GM12878 (cell line): ENCODE measurements at regions not wholly inside any gene's neighbourhood (a gene's known extent, or its start where the extent isn't known, plus 50 kb on each side); places are given as distances from the start of the nearest gene placed in this dataset.

Source experiments
- ATAC-seq: fragments of 200-7000 bp; cut with Tn5 transposase; 3 replicates; pipeline ENCODE4 v1.9.1; 2020; ENCODE audit warnings: mild to moderate bottlenecking, moderate library complexity
- BruUV-seq: library from RNA; stranded (reverse); fragments of 400-500 nt; replicated peaks from 2 replicates; lab custom pipeline; 2021; lab: Mats Ljungman, UMichigan
- CTCF ChIA-PET: fragments of 300-600 bp; sonication (Branson Sonifier 250); formaldehyde crosslinking; extraction: SDS; loops from one replicate; lab custom pipeline; 2021; ENCODE audit warnings: inconsistent platforms; lab: Yijun Ruan, JAX
- POLR2A ChIA-PET: fragments of 350-600 bp; formaldehyde crosslinking; extraction: SDS; loops from one replicate; lab custom pipeline; 2021; ENCODE audit warnings: inconsistent platforms; lab: Charles Lee
- RAD21 ChIA-PET: fragments of 300-600 bp; sonication (Branson Sonifier 250); formaldehyde crosslinking; loops from one replicate; lab custom pipeline; 2023; ENCODE audit warnings: antibody characterized with exemption; ENCODE audit not compliant: unreplicated experiment; lab: Charles Lee
- SMC1A ChIA-PET: fragments of 300-600 bp; sonication (Branson Sonifier 250); formaldehyde crosslinking; loops from one replicate; lab custom pipeline; 2023; ENCODE audit not compliant: unreplicated experiment, uncharacterized antibody; lab: Charles Lee
- DNase-seq: peaks from one replicate; pipeline ENCODE4 v3.0.0-alpha.2; 2011; ENCODE audit warnings: low read depth, low spot score
- FAIRE-seq: peaks from 3 replicates; lab custom pipeline; 2011; peaks lifted over from hg19 to GRCh38; lab: Jason Lieb, UNC
- H2AFZ ChIP-seq: 2 replicates; pipeline ENCODE4 v1.6.0; 2011; ENCODE audit warnings: low read depth, low read length, control low read depth; ENCODE audit not compliant: control insufficient read depth
- H3K27ac ChIP-seq: 2 replicates; pipeline ENCODE4 v1.5.1; 2011; ENCODE audit warnings: control low read depth; ENCODE audit not compliant: control insufficient read depth, insufficient read depth
- H3K27me3 ChIP-seq, 2 experiments: replicated peaks in 1 of 2; 2 replicates each; pipeline versions ENCODE4 v1.6.0 to v1.6.1; 2011; ENCODE audit warnings: low read length in 1 of 2; ENCODE audit not compliant: control insufficient read depth in 2 of 2, insufficient read depth in 2 of 2
- H3K36me3 ChIP-seq, 2 experiments: 2 replicates each; pipeline ENCODE4 v1.5.1; 2011; ENCODE audit warnings: low read length in 1 of 2; ENCODE audit not compliant: control insufficient read depth in 2 of 2, insufficient read depth in 2 of 2
- H3K4me1 ChIP-seq: 2 replicates; pipeline ENCODE4 v1.6.1; 2011; ENCODE audit warnings: mild to moderate bottlenecking, low read length, moderate library complexity, mixed read lengths; ENCODE audit not compliant: control insufficient read depth, insufficient read depth
- H3K4me2 ChIP-seq: 2 replicates; pipeline ENCODE4 v1.6.0; 2011; ENCODE audit warnings: control low read depth; ENCODE audit not compliant: control insufficient read depth, insufficient read depth
- H3K4me3 ChIP-seq: fragments of 200-600 bp; sonication (generic); 2 replicates; pipeline ENCODE4 v1.5.1; 2016
- H3K79me2 ChIP-seq: 2 replicates; pipeline ENCODE4 v1.6.0; 2011; ENCODE audit warnings: low read length; ENCODE audit not compliant: control insufficient read depth, insufficient read depth
- H3K9ac ChIP-seq: 2 replicates; pipeline ENCODE4 v1.8.0; 2011; ENCODE audit warnings: low read length, control low read depth, mixed read lengths; ENCODE audit not compliant: control insufficient read depth, insufficient read depth
- H3K9me3 ChIP-seq: replicated peaks from 3 replicates; pipeline ENCODE4 v1.5.1; 2011; ENCODE audit warnings: mild to moderate bottlenecking, low read length; ENCODE audit not compliant: control insufficient read depth, insufficient read depth
- H4K20me1 ChIP-seq: 2 replicates; pipeline ENCODE4 v1.6.0; 2011; ENCODE audit not compliant: control insufficient read depth, insufficient read depth
- BCL11A ChIP-seq: IDR thresholded peaks from 2 replicates; pipeline ENCODE4 v1.6.1; 2011; ENCODE audit warnings: low read depth, low read length
- CHD1 ChIP-seq: IDR thresholded peaks from 2 replicates; pipeline ENCODE4 v1.6.1; 2012; ENCODE audit warnings: low read depth, low read length, improper control_type of control experiment
- ESRRA ChIP-seq: IDR thresholded peaks from 2 replicates; pipeline ENCODE4 v1.6.1; 2012; ENCODE audit warnings: mild to moderate bottlenecking, low read length, improper control_type of control experiment
- GABPA ChIP-seq: IDR thresholded peaks from 2 replicates; pipeline ENCODE4 v1.6.1; 2014; ENCODE audit warnings: antibody characterized with exemption, low read depth, mild to moderate bottlenecking, inconsistent platforms
- GATAD2B ChIP-seq: fragments of 450-650 bp; conservative IDR thresholded peaks from 2 replicates; pipeline ENCODE4 v1.6.1; 2017; ENCODE audit warnings: low read depth, mild to moderate bottlenecking, moderate library complexity
- JUNB ChIP-seq: IDR thresholded peaks from 2 replicates; pipeline ENCODE4 v1.6.1; 2016; ENCODE audit warnings: antibody characterized with exemption, mild to moderate bottlenecking
- MLLT1 ChIP-seq: fragments of 450-650 bp; IDR thresholded peaks from 2 replicates; pipeline ENCODE4 v1.6.1; 2016; ENCODE audit warnings: mild to moderate bottlenecking
- NR2C1 ChIP-seq: fragments of 450-650 bp; IDR thresholded peaks from 2 replicates; pipeline ENCODE4 v1.6.1; 2017; ENCODE audit warnings: antibody characterized with exemption, mild to moderate bottlenecking, moderate library complexity
- PAX5 ChIP-seq: IDR thresholded peaks from 2 replicates; pipeline ENCODE4 v1.6.1; 2011; ENCODE audit warnings: low read depth, low read length, borderline replicate concordance
- PRDM15 ChIP-seq: fragments of 450-650 bp; formaldehyde crosslinking; IDR thresholded peaks from 2 replicates; pipeline ENCODE4 v1.4.0; 2020; ENCODE audit warnings: mild to moderate bottlenecking, moderate library complexity
- SMC3 ChIP-seq: IDR thresholded peaks from 2 replicates; pipeline ENCODE4 v1.6.1; 2011; ENCODE audit warnings: low read length, improper control_type of control experiment, borderline replicate concordance
- SREBF1 ChIP-seq: IDR thresholded peaks from 2 replicates; pipeline ENCODE4 v1.6.1; 2012; ENCODE audit warnings: mild to moderate bottlenecking, low read length
- WGBS: methylation state at CpG from one replicate; pipeline ENCODE4 v1.1.6; 2016; ENCODE audit warnings: low lambda C conversion rate; ENCODE audit not compliant: insufficient replicate concordance, insufficient coverage; ENCODE audit errors: missing lambda C conversion rate; 5-methylcytosine and 5-hydroxymethylcytosine counted together
- in situ Hi-C: fragments of 300-500 bp; cut with MboI; formaldehyde crosslinking; loops from 9 replicates; pipeline ENCODE4 v1.14.3; 2018; ENCODE audit warnings: mixed read lengths
- intact Hi-C: fragments of 100-400 bp; cut with micrococcal nuclease; formaldehyde crosslinking; loops from one replicate; pipeline ENCODE4 v1.14.2; 2022; ENCODE audit not compliant: unreplicated experiment
- TF ChIP-seq, protein P1 (sequence below): fragments of 450-650 bp; IDR thresholded peaks from 2 replicates; pipeline ENCODE4 v1.6.1; 2014; ENCODE audit warnings: mild to moderate bottlenecking
- TF ChIP-seq, protein P2 (sequence below): IDR thresholded peaks from 2 replicates; pipeline ENCODE4 v1.6.1; 2012; ENCODE audit warnings: low read depth, low read length, improper control_type of control experiment
- TF ChIP-seq, protein P3 (sequence below), 3 experiments: IDR thresholded peaks in 2 of 3; conservative IDR thresholded peaks in 1 of 3; 2 replicates each; pipeline ENCODE4 v1.5.1; 2011; ENCODE audit warnings: low read depth in 3 of 3, low read length in 3 of 3, mild to moderate bottlenecking in 3 of 3, control low read depth in 2 of 3, moderate library complexity in 2 of 3, inconsistent platforms in 1 of 3, mixed read lengths in 1 of 3; ENCODE audit not compliant: control insufficient read depth in 2 of 3, insufficient read depth in 1 of 3; ENCODE audit errors: extremely low read depth in 1 of 3

GRCh38 chr2:61617610-61618009 is 79.5 kb upstream of the XPO1 start:
- H3K4me3 ChIP-seq = no peak overlapping the region
- no peaks in the 10 kb centered on the region for H3K9me3 ChIP-seq
- no TSS peak for BruUV-seq
- intact Hi-C loops = no loop called here
- H3K36me3 ChIP-seq = no peaks in the 10 kb centered on the region
- ChIA-PET RAD21 (no interaction called here), SMC1A (interaction anchor here (0.9 to 1.0 kb wide), 3 partner anchors 16 to 198 kb away, joined by 3 read pairs; no protein-coding TSS in a partner anchor), CTCF (no interaction called here), POLR2A (interaction anchor here (0.6 to 0.7 kb wide), 3 partner anchors 67 to 427 kb away, joined by 4 read pairs; no protein-coding TSS in a partner anchor)
- TF ChIP-seq BCL11A (no peak), JUNB (no peak), NR2C1 (no peak), CHD1 (no peak), SREBF1 (no peak), GATAD2B (no peak), GABPA (no peak), ESRRA (no peak), SMC3 (no peak), PAX5 (no peak), PRDM15 (CRISPR knock-in tag) (no peak), MLLT1 (no peak)
- TF ChIP-seq, protein P1, sequence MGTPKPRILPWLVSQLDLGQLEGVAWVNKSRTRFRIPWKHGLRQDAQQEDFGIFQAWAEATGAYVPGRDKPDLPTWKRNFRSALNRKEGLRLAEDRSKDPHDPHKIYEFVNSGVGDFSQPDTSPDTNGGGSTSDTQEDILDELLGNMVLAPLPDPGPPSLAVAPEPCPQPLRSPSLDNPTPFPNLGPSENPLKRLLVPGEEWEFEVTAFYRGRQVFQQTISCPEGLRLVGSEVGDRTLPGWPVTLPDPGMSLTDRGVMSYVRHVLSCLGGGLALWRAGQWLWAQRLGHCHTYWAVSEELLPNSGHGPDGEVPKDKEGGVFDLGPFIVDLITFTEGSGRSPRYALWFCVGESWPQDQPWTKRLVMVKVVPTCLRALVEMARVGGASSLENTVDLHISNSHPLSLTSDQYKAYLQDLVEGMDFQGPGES = no peak
- TF ChIP-seq, protein P2, sequence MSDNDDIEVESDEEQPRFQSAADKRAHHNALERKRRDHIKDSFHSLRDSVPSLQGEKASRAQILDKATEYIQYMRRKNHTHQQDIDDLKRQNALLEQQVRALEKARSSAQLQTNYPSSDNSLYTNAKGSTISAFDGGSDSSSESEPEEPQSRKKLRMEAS = no peak
- TF ChIP-seq, protein P3, sequence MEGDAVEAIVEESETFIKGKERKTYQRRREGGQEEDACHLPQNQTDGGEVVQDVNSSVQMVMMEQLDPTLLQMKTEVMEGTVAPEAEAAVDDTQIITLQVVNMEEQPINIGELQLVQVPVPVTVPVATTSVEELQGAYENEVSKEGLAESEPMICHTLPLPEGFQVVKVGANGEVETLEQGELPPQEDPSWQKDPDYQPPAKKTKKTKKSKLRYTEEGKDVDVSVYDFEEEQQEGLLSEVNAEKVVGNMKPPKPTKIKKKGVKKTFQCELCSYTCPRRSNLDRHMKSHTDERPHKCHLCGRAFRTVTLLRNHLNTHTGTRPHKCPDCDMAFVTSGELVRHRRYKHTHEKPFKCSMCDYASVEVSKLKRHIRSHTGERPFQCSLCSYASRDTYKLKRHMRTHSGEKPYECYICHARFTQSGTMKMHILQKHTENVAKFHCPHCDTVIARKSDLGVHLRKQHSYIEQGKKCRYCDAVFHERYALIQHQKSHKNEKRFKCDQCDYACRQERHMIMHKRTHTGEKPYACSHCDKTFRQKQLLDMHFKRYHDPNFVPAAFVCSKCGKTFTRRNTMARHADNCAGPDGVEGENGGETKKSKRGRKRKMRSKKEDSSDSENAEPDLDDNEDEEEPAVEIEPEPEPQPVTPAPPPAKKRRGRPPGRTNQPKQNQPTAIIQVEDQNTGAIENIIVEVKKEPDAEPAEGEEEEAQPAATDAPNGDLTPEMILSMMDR (IDR thresholded peaks at IDR 0.05 in 2 of 3, conservative IDR thresholded peaks at IDR 0.05 in 1 of 3; ENCODE audit: control insufficient read depth in 2 of 3, extremely low read depth in 1 of 3, insufficient read depth in 1 of 3, low read depth in 3 of 3, low read length in 3 of 3) = no peak
- no peaks in the 10 kb centered on the region for H4K20me1 ChIP-seq
- ATAC-seq = no peak
- no peaks in the 10 kb centered on the region for H3K79me2 ChIP-seq
- H3K27me3 ChIP-seq = no peaks in the 10 kb centered on the region
- no peak overlapping the region for H3K9ac ChIP-seq
- H3K4me1 ChIP-seq = no peaks in the 10 kb centered on the region
- in situ Hi-C loops = no loop called here
- no peak overlapping the region for H3K4me2 ChIP-seq
- DNase-seq = no peak
- H3K27ac ChIP-seq = no peak overlapping the region
- no peak for FAIRE-seq
- H2AFZ ChIP-seq = no peak overlapping the region
- WGBS = 48% methylated on average over 2 of the region's 2 CpGs
